H9 (cell line): ENCODE measurements at regions not wholly inside any gene's neighbourhood (a gene's known extent, or its start where the extent isn't known, plus 50 kb on each side); places are given as distances from the start of the nearest gene placed in this dataset.

Source experiments
- DNase-seq: peaks from one replicate; pipeline ENCODE4 v3.0.0-alpha.2; 2017
- H2AFZ ChIP-seq: one replicate; pipeline ENCODE4 v1.6.1; 2013; ENCODE audit warnings: mild to moderate bottlenecking, low read length, control low read depth, moderate library complexity
- H2AK5ac ChIP-seq: 2 replicates; pipeline ENCODE4 v1.6.1; 2013; ENCODE audit warnings: low read length, control low read depth, mixed read lengths; ENCODE audit not compliant: insufficient read length
- H2BK120ac ChIP-seq: one replicate; pipeline ENCODE4 v1.6.1; 2013; ENCODE audit warnings: low read depth, mild to moderate bottlenecking, low read length, control low read depth, inconsistent platforms; ENCODE audit not compliant: poor library complexity, severe bottlenecking
- H2BK12ac ChIP-seq: 2 replicates; pipeline ENCODE4 v1.6.1; 2013; ENCODE audit warnings: low read length, control low read depth, mixed read lengths, low read depth; ENCODE audit not compliant: insufficient read length
- H2BK15ac ChIP-seq: 2 replicates; pipeline ENCODE4 v1.6.1; 2013; ENCODE audit warnings: low read depth, low read length, control low read depth
- H2BK20ac ChIP-seq: one replicate; pipeline ENCODE4 v1.6.1; 2013; ENCODE audit warnings: low read depth, mild to moderate bottlenecking, low read length, control low read depth, inconsistent platforms; ENCODE audit not compliant: poor library complexity, severe bottlenecking
- H2BK5ac ChIP-seq: 2 replicates; pipeline ENCODE4 v1.6.1; 2013; ENCODE audit warnings: low read length, control low read depth, mixed read lengths; ENCODE audit not compliant: insufficient read length
- H3K14ac ChIP-seq: 2 replicates; pipeline ENCODE4 v1.6.1; 2013; ENCODE audit warnings: low read length, control low read depth; ENCODE audit not compliant: insufficient read depth
- H3K18ac ChIP-seq: 2 replicates; pipeline ENCODE4 v1.6.1; 2013; ENCODE audit warnings: low read depth, mild to moderate bottlenecking, mixed read lengths, low read length, control low read depth; ENCODE audit not compliant: insufficient read length
- H3K23ac ChIP-seq: 2 replicates; pipeline ENCODE4 v1.6.1; 2013; ENCODE audit warnings: low read length, control low read depth, mixed read lengths, low read depth; ENCODE audit not compliant: insufficient read length
- H3K23me2 ChIP-seq: 2 replicates; pipeline ENCODE4 v1.6.1; 2013; ENCODE audit warnings: low read depth, mild to moderate bottlenecking, mixed read lengths, low read length, control low read depth; ENCODE audit not compliant: insufficient read length, poor library complexity, severe bottlenecking
- H3K27ac ChIP-seq: 2 replicates; pipeline ENCODE4 v1.5.1; 2013; ENCODE audit warnings: low read length, control low read depth, mixed read lengths, low read depth; ENCODE audit not compliant: insufficient read length
- H3K27me3 ChIP-seq: 2 replicates; pipeline ENCODE4 v1.6.1; 2013; ENCODE audit warnings: low read length, control low read depth, inconsistent platforms; ENCODE audit not compliant: insufficient read depth
- H3K4ac ChIP-seq: 2 replicates; pipeline ENCODE4 v1.6.1; 2013; ENCODE audit warnings: low read depth, mild to moderate bottlenecking, control low read depth, inconsistent platforms, low read length, moderate library complexity
- H3K4me1 ChIP-seq: 2 replicates; pipeline ENCODE4 v1.6.1; 2013; ENCODE audit warnings: low read length, control low read depth, inconsistent platforms; ENCODE audit not compliant: insufficient read depth
- H3K4me2 ChIP-seq: 2 replicates; pipeline ENCODE4 v1.6.1; 2013; ENCODE audit warnings: low read length, control low read depth, mixed read lengths; ENCODE audit not compliant: insufficient read length, insufficient read depth
- H3K56ac ChIP-seq: 2 replicates; pipeline ENCODE4 v1.6.1; 2013; ENCODE audit warnings: low read depth, mild to moderate bottlenecking, mixed read lengths, low read length, control low read depth; ENCODE audit not compliant: insufficient read length
- H3K79me1 ChIP-seq: 2 replicates; pipeline ENCODE4 v1.6.1; 2013; ENCODE audit warnings: low read depth, mild to moderate bottlenecking, moderate library complexity, low read length, control low read depth, inconsistent platforms; ENCODE audit not compliant: insufficient read depth, poor library complexity, severe bottlenecking
- H3K79me2 ChIP-seq: 2 replicates; pipeline ENCODE4 v1.6.1; 2013; ENCODE audit warnings: low read length, control low read depth, inconsistent platforms; ENCODE audit not compliant: insufficient read depth
- H3K9ac ChIP-seq: 2 replicates; pipeline ENCODE4 v1.6.1; 2013; ENCODE audit warnings: low read length, control low read depth, mixed read lengths; ENCODE audit not compliant: insufficient read length; ENCODE audit errors: extremely low read depth
- H3K9me3 ChIP-seq: one replicate; pipeline ENCODE4 v1.6.1; 2013; ENCODE audit warnings: low read depth, low read length, inconsistent platforms; ENCODE audit not compliant: control insufficient read depth
- H3T11ph ChIP-seq: one replicate; pipeline ENCODE4 v1.6.1; 2013; ENCODE audit warnings: mild to moderate bottlenecking, low read length, control low read depth, inconsistent platforms
- H4K20me1 ChIP-seq: one replicate; pipeline ENCODE4 v1.6.1; 2013; ENCODE audit not compliant: control insufficient read depth, insufficient read length, insufficient read depth
- H4K5ac ChIP-seq: 2 replicates; pipeline ENCODE4 v1.6.1; 2013; ENCODE audit warnings: low read depth, mild to moderate bottlenecking, mixed read lengths, low read length, control low read depth; ENCODE audit not compliant: insufficient read length
- H4K8ac ChIP-seq: replicated peaks from 2 replicates; pipeline ENCODE4 v1.6.1; 2013; ENCODE audit warnings: low read length, control low read depth, mixed read lengths, low read depth; ENCODE audit not compliant: insufficient read length
- H4K91ac ChIP-seq: 2 replicates; pipeline ENCODE4 v1.6.1; 2013; ENCODE audit warnings: low read depth, mild to moderate bottlenecking, moderate library complexity, mixed read lengths, low read length, control low read depth; ENCODE audit not compliant: insufficient read length
- H3K27ac Mint-ChIP-seq, 3 experiments: 2 replicates in 2 of 3; 3 replicates in 1 of 3; pipeline ENCODE4 v1.8.0; 2020 to 2021; ENCODE audit warnings: mixed read lengths in 3 of 3, mild to moderate bottlenecking in 1 of 3, moderate library complexity in 1 of 3
- H3K27me3 Mint-ChIP-seq: 2 replicates; pipeline ENCODE4 v1.8.0; 2021; ENCODE audit warnings: low read depth, mild to moderate bottlenecking, moderate library complexity, mixed read lengths
- H3K36me3 Mint-ChIP-seq, 3 experiments: 2 replicates in 2 of 3; 3 replicates in 1 of 3; pipeline ENCODE4 v1.8.0; 2020 to 2021; ENCODE audit warnings: low read depth in 3 of 3, mixed read lengths in 3 of 3; ENCODE audit not compliant: insufficient read depth in 1 of 3
- H3K4me1 Mint-ChIP-seq, 2 experiments: 2 replicates each; pipeline ENCODE4 v1.8.0; 2020; ENCODE audit warnings: mixed read lengths in 2 of 2
- H3K4me3 Mint-ChIP-seq, 2 experiments: 2 replicates in 1 of 2; 3 replicates in 1 of 2; pipeline ENCODE4 v1.8.0; 2020 to 2021; ENCODE audit warnings: mild to moderate bottlenecking in 2 of 2, mixed read lengths in 2 of 2, moderate library complexity in 1 of 2
- H3K9me3 Mint-ChIP-seq, 2 experiments: 2 replicates in 1 of 2; 3 replicates in 1 of 2; pipeline ENCODE4 v1.8.0; 2020; ENCODE audit warnings: mild to moderate bottlenecking in 2 of 2, mixed read lengths in 2 of 2, moderate library complexity in 1 of 2
- CTCF ChIP-seq: fragments of 200-600 bp; sonication (generic); conservative IDR thresholded peaks from 3 replicates; pipeline ENCODE4 v1.8.0; 2021; ENCODE audit warnings: antibody characterized with exemption, mild to moderate bottlenecking
- WGBS: extraction: QIAGEN DNeasy Blood & Tissue Kit; methylation state at CpG from one replicate; pipeline ENCODE4 v1.1.7; 2013; ENCODE audit warnings: missing lambda C conversion rate, low lambda C conversion rate, mixed read lengths; ENCODE audit not compliant: insufficient read length; ENCODE audit errors: extremely low coverage; 5-methylcytosine and 5-hydroxymethylcytosine counted together

- H3K56ac ChIP-seq = no peak overlapping the region
- H2BK12ac ChIP-seq = no peak overlapping the region
- no peak overlapping the region for H4K91ac ChIP-seq
- no peak overlapping the region for H4K5ac ChIP-seq
- WGBS = no CpG with 5 or more reads among the region's 3 CpGs
- no peaks in the 10 kb centered on the region for H3K36me3 Mint-ChIP-seq
- H4K20me1 ChIP-seq = no peaks in the 10 kb centered on the region
- no peak overlapping the region for H3K27ac ChIP-seq
- H3K9ac ChIP-seq = no peak overlapping the region
- no peak overlapping the region for H4K8ac ChIP-seq
- no peaks in the 10 kb centered on the region for H3K9me3 ChIP-seq
- H3K27ac Mint-ChIP-seq = no peak overlapping the region
- no peaks in the 10 kb centered on the region for H3K79me1 ChIP-seq
- no peak for DNase-seq
- no peaks in the 10 kb centered on the region for H3K23me2 ChIP-seq
- H3K4me2 ChIP-seq = no peak overlapping the region
- no peak overlapping the region for H3K14ac ChIP-seq
- no peak overlapping the region for H2AK5ac ChIP-seq
- H3K9me3 Mint-ChIP-seq = no peaks in the 10 kb centered on the region
- H2AFZ ChIP-seq = no peak overlapping the region
- H3K4me3 Mint-ChIP-seq = no peak overlapping the region
- no peak overlapping the region for H2BK20ac ChIP-seq
- no peaks in the 10 kb centered on the region for H3K79me2 ChIP-seq
- H2BK5ac ChIP-seq = no peak overlapping the region
- H3K18ac ChIP-seq = no peak overlapping the region
- H3K4me1 ChIP-seq = peaks cover 8% of the 10 kb centered on the region; the same call in 1 of the 2 replicates
- TF ChIP-seq CTCF = no peak
- no peaks in the 10 kb centered on the region; the same call in 1 of the 2 replicates for H3K27me3 Mint-ChIP-seq
- peaks cover 24 to 33% of the 10 kb centered on the region in 2 experiments for H3K4me1 Mint-ChIP-seq
- H3K4ac ChIP-seq = no peak overlapping the region
- no peak overlapping the region for H3T11ph ChIP-seq
- no peak overlapping the region for H2BK15ac ChIP-seq
- no peaks in the 10 kb centered on the region for H3K27me3 ChIP-seq
- no peak overlapping the region for H3K23ac ChIP-seq
- H2BK120ac ChIP-seq = no peak overlapping the region
Observed at GRCh38 chr18:46320928-46321711, 216.9 kb downstream of the HAUS1 start.
